ENCODE measurements at regions not wholly inside any gene's neighbourhood (a gene's known extent, or its start where the extent isn't known, plus 50 kb on each side); places are given as distances from the start of the nearest gene placed in this dataset.

GRCh38 chr5:155897761-155898160 is 429.2 kb upstream of the SGCD start (continued):
- no peak for TF ChIP-seq JUND (IDR thresholded peaks at IDR 0.05; ENCODE audit: low read length)
- no peak for TF ChIP-seq SIX5 (IDR thresholded peaks at IDR 0.05; ENCODE audit: low read depth, low read length)
- no peak for TF ChIP-seq RXRA (IDR thresholded peaks at IDR 0.05; ENCODE audit: insufficient read depth, low read depth, low read length)
- no peak for TF ChIP-seq RBBP5 (IDR thresholded peaks at IDR 0.05; ENCODE audit: borderline replicate concordance, low read depth, low read length)

Data from H1 (cell line).